ENCODE measurements at regions not wholly inside any gene's neighbourhood (a gene's known extent, or its start where the extent isn't known, plus 50 kb on each side); places are given as distances from the start of the nearest gene placed in this dataset.

- H3K4me3 ChIP-seq = no peak overlapping the region
- H3K9me3 ChIP-seq (replicated peaks in 1 of 11) = peaks cover 0 to 10% (median 6%) of the 10 kb centered on the region in 11 experiments; a peak in 12 of 22 replicates
- no peak overlapping the region for H3K4me2 ChIP-seq
- no peaks in the 10 kb centered on the region for H3K36me3 ChIP-seq
- TF ChIP-seq Cebpa-rat (IDR thresholded peaks at IDR 0.05) = no peak
- no peak overlapping the region for H3K9ac ChIP-seq
- H4K20me1 ChIP-seq = no peaks in the 10 kb centered on the region
- H3K27me3 ChIP-seq = no peaks in the 10 kb centered on the region
- no peak overlapping the region for H3K27ac ChIP-seq
- H3K4me1 ChIP-seq = peaks cover 0 to 16% (median 6%) of the 10 kb centered on the region in 10 experiments; a peak in 10 of 20 replicates
Observed at GRCh38 chr20:6582449-6582848, 185.0 kb upstream of the BMP2 start.

- no peaks in the 10 kb centered on the region for H3K36me3 ChIP-seq
- no peaks in the 10 kb centered on the region for H4K20me1 ChIP-seq
- no peak overlapping the region for H3K4me2 ChIP-seq
- H3K4me3 ChIP-seq = no peak overlapping the region
- H3K27me3 ChIP-seq = no peaks in the 10 kb centered on the region
- TF ChIP-seq Cebpa-rat (IDR thresholded peaks at IDR 0.05) = no peak
- peaks cover 0 to 12% (median 5%) of the 10 kb centered on the region in 10 experiments; a peak in 9 of 20 replicates for H3K4me1 ChIP-seq
- H3K27ac ChIP-seq = no peak overlapping the region
- H3K9me3 ChIP-seq (replicated peaks in 1 of 11) = peaks cover 0 to 10% (median 6%) of the 10 kb centered on the region in 11 experiments; a peak in 12 of 22 replicates
- H3K9ac ChIP-seq = no peak overlapping the region
Observed at GRCh38 chr20:6580486-6580885, 187.0 kb upstream of the BMP2 start.

- Histone ChIP-seq H3K27ac (no peak overlapping the region), H3K4me2 (no peak overlapping the region), H3K36me3 (no peaks in the 10 kb centered on the region), H3K4me1 (peaks cover 0 to 12% (median 5%) of the 10 kb centered on the region in 10 experiments; a peak in 9 of 20 replicates), H3K27me3 (no peaks in the 10 kb centered on the region), H3K4me3 (no peak overlapping the region), H3K9me3 (replicated peaks in 1 of 11) (peaks cover 0 to 10% (median 6%) of the 10 kb centered on the region in 11 experiments; a peak in 12 of 22 replicates), H3K9ac (no peak overlapping the region), H4K20me1 (no peaks in the 10 kb centered on the region)
- TF ChIP-seq Cebpa-rat (IDR thresholded peaks at IDR 0.05) = no peak
Observed at GRCh38 chr20:6579824-6580223, 187.7 kb upstream of the BMP2 start.

GRCh38 chr20:6579417-6579816 is 188.1 kb upstream of the BMP2 start:
- Histone ChIP-seq H3K4me3 (no peak overlapping the region), H4K20me1 (no peaks in the 10 kb centered on the region), H3K27me3 (no peaks in the 10 kb centered on the region), H3K4me1 (peaks cover 0 to 12% (median 5%) of the 10 kb centered on the region in 10 experiments; a peak in 9 of 20 replicates), H3K9me3 (replicated peaks in 1 of 11) (peaks cover 0 to 10% (median 6%) of the 10 kb centered on the region in 11 experiments; a peak in 12 of 22 replicates), H3K36me3 (no peaks in the 10 kb centered on the region), H3K27ac (no peak overlapping the region), H3K4me2 (no peak overlapping the region), H3K9ac (no peak overlapping the region)
- no peak for TF ChIP-seq Cebpa-rat (IDR thresholded peaks at IDR 0.05)

- Histone ChIP-seq H3K9ac (no peak overlapping the region), H4K20me1 (no peaks in the 10 kb centered on the region)
Observed at GRCh38 chr20:6577451-6577850, 190.0 kb upstream of the BMP2 start.

GRCh38 chr20:6576726-6577125 is 190.8 kb upstream of the BMP2 start:
- no peaks in the 10 kb centered on the region for H3K4me1 ChIP-seq
- H3K27me3 ChIP-seq = no peaks in the 10 kb centered on the region
- no peak overlapping the region for H3K27ac ChIP-seq
- no peak overlapping the region for H3K4me2 ChIP-seq
- no peaks in the 10 kb centered on the region for H4K20me1 ChIP-seq
- no peak overlapping the region for H3K9ac ChIP-seq
- peaks cover 0 to 10% (median 6%) of the 10 kb centered on the region in 11 experiments; a peak in 12 of 22 replicates for H3K9me3 ChIP-seq (replicated peaks in 1 of 11)
- no peaks in the 10 kb centered on the region for H3K36me3 ChIP-seq
- H3K4me3 ChIP-seq = no peak overlapping the region
- no peak for TF ChIP-seq Cebpa-rat (IDR thresholded peaks at IDR 0.05)

More at GRCh38 chr20:6577451-6577850, 190.0 kb upstream of the BMP2 start:
- peaks cover 0 to 10% (median 6%) of the 10 kb centered on the region in 11 experiments; a peak in 12 of 22 replicates for H3K9me3 ChIP-seq (replicated peaks in 1 of 11)
- H3K27ac ChIP-seq = no peak overlapping the region
- H3K4me2 ChIP-seq = no peak overlapping the region
- H3K4me3 ChIP-seq = no peak overlapping the region
- no peaks in the 10 kb centered on the region for H3K36me3 ChIP-seq
- H3K27me3 ChIP-seq = no peaks in the 10 kb centered on the region
- TF ChIP-seq Cebpa-rat (IDR thresholded peaks at IDR 0.05) = no peak
- H3K4me1 ChIP-seq = no peaks in the 10 kb centered on the region

GRCh38 chr20:6575912-6576401 is 191.5 kb upstream of the BMP2 start:
- no peaks in the 10 kb centered on the region for H3K27me3 ChIP-seq
- H3K27ac ChIP-seq = no peak overlapping the region
- no peak overlapping the region for H3K4me3 ChIP-seq
- peaks cover 0 to 10% (median 6%) of the 10 kb centered on the region in 11 experiments; a peak in 13 of 22 replicates for H3K9me3 ChIP-seq (replicated peaks in 1 of 11)
- H3K36me3 ChIP-seq = no peaks in the 10 kb centered on the region
- H3K4me2 ChIP-seq = no peak overlapping the region
- H3K9ac ChIP-seq = no peak overlapping the region
- TF ChIP-seq Cebpa-rat (IDR thresholded peaks at IDR 0.05) = no peak
- H3K4me1 ChIP-seq = no peaks in the 10 kb centered on the region
- no peaks in the 10 kb centered on the region for H4K20me1 ChIP-seq

GRCh38 chr20:6566821-6567220 is 200.7 kb upstream of the BMP2 start:
- no peak for TF ChIP-seq Cebpa-rat (IDR thresholded peaks at IDR 0.05)
- Histone ChIP-seq H3K4me2 (no peak overlapping the region), H3K9ac (no peak overlapping the region), H3K4me1 (no peaks in the 10 kb centered on the region), H4K20me1 (no peaks in the 10 kb centered on the region), H3K27me3 (no peaks in the 10 kb centered on the region), H3K4me3 (no peak overlapping the region), H3K27ac (no peak overlapping the region), H3K9me3 (replicated peaks in 1 of 11) (peaks cover 0 to 4% (median 0%) of the 10 kb centered on the region in 11 experiments; a peak in 1 of 22 replicates), H3K36me3 (no peaks in the 10 kb centered on the region)

GRCh38 chr20:6562111-6562510 is 205.4 kb upstream of the BMP2 start:
- H3K4me3 ChIP-seq = no peak overlapping the region
- H3K27me3 ChIP-seq = no peaks in the 10 kb centered on the region
- no peak overlapping the region for H3K27ac ChIP-seq
- H3K9me3 ChIP-seq (replicated peaks in 1 of 11) = no peaks in the 10 kb centered on the region
- no peaks in the 10 kb centered on the region for H3K36me3 ChIP-seq
- no peak overlapping the region for H3K4me2 ChIP-seq
- no peaks in the 10 kb centered on the region for H4K20me1 ChIP-seq
- H3K4me1 ChIP-seq = 0 out of 20 replicates have a peak, but pooled peaks cover 0 to 3% (median 0%) of the 10 kb centered on the region in 10 experiments
- no peak for TF ChIP-seq Cebpa-rat (IDR thresholded peaks at IDR 0.05)
- no peak overlapping the region for H3K9ac ChIP-seq

GRCh38 chr20:6560978-6561377 is 206.5 kb upstream of the BMP2 start:
- H3K9ac ChIP-seq = no peak overlapping the region
- H3K27me3 ChIP-seq = no peaks in the 10 kb centered on the region

More at GRCh38 chr20:6560978-6561377, 206.5 kb upstream of the BMP2 start:
- TF ChIP-seq Cebpa-rat (IDR thresholded peaks at IDR 0.05) = no peak
- Histone ChIP-seq H4K20me1 (no peaks in the 10 kb centered on the region), H3K4me1 (0 out of 20 replicates have a peak, but pooled peaks cover 0 to 3% (median 0%) of the 10 kb centered on the region in 10 experiments), H3K4me2 (0 out of 22 replicates have a peak overlapping the region, but pooled peaks of 1 of the 11 experiments have one; percentile 20), H3K27ac (no peak overlapping the region), H3K4me3 (no peak overlapping the region), H3K9me3 (replicated peaks in 1 of 11) (no peaks in the 10 kb centered on the region), H3K36me3 (no peaks in the 10 kb centered on the region)

Data from BLaER1 treated with 17β-estradiol and CSF1 and Interleukin-3, amounts not matched to agents 10 nM and 100 nM (cell line).